ENCODE measurements at regions not wholly inside any gene's neighbourhood (a gene's known extent, or its start where the extent isn't known, plus 50 kb on each side); places are given as distances from the start of the nearest gene placed in this dataset.

DNA sequence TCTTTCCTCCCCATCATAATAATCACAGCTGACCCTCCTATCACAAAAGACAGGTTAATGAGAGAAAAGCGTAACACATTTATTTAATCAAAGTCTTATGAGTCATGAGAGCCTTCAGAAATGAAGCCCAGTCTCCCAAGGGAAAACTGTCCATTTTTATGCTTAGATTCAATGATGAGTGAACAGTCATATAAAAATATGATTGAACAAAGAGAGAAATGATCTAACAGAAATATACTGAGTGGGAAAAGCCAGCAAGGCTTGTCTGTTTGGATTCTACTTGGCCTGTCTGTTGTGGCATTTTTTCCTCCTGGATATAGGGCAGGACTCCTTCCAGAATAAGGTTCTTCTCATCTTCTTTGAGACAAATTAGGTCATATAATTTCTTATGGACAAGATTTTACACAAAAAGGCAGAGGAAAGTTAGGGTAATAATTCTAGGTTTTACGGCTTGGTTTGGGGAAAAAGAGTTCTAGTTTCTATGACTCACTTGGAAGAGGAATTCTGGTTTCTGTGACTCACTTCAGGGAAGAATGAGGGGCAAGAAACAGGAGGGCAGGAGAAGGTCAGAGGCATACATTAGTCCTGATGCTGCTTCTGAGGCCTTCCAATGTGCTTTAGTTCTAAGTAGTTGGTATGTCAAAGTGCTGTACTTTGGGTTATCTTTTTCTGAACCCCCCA, 534.2 kb downstream of the ZIC1 start:
- TF ChIP-seq EGR1 (IDR thresholded peaks at IDR 0.05) (no peak), CREB1 (IDR thresholded peaks at IDR 0.05; ENCODE audit: low read depth) (no peak), TAF1 (IDR thresholded peaks at IDR 0.05; ENCODE audit: low read depth) (no peak)
- TF ChIP-seq, protein P1, sequence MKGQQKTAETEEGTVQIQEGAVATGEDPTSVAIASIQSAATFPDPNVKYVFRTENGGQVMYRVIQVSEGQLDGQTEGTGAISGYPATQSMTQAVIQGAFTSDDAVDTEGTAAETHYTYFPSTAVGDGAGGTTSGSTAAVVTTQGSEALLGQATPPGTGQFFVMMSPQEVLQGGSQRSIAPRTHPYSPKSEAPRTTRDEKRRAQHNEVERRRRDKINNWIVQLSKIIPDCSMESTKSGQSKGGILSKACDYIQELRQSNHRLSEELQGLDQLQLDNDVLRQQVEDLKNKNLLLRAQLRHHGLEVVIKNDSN (IDR thresholded peaks at IDR 0.05) = no peak

DNA sequence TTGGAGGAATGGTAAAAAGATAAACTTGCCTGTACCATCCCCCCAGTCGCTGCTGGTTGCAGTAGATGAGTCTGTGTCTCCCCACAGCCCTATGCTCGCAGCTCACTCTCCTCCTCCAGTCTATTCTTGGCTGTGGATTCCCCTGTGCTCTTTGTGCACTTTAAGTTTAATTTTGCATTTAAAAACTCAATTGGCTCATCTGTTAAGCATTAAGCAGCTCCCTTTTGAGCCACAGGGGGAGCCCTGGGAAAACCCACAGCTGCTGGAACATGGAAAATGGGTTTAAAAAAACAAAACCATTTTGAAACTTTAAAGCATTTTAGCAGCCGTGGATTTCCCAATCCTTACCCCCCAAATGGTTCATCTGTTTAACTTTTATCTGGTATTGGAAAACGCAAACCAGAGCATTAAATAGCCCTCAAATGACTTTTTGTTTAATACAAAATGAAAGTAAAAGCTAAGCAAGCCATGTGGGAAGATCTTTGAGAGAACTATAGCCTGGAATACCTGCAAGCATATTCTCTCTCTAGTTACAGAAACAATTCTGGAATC, 536.9 kb downstream of the ZIC1 start:
- peak; percentile 16; the same call in 1 of the 2 replicates for TF ChIP-seq RAD21 (IDR thresholded peaks at IDR 0.05; ENCODE audit: low read depth)
- TF ChIP-seq CREB1 (IDR thresholded peaks at IDR 0.05; ENCODE audit: low read depth) = no peak

DNA sequence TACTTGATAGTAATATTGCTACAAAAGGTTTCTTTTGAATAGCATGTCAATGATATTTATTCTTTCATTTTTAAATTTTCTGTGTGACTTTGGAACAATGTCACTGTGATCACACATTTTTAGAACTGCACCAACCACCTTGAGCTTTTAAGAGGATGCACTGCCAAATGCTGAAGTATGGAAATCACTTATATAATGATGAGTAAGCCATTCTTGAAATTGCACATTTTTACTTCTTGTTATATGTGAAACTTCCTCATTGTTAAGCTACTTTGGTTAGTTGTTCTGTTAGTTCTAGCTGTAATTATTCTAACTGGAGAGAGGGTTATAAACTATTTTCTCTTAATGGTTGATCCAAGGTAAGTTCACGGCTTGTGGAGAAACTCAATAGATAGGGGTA, 547.5 kb downstream of the ZIC1 start:
- no peak for TF ChIP-seq TAF1 (IDR thresholded peaks at IDR 0.05; ENCODE audit: low read depth)
- no peak for TF ChIP-seq ZBTB7A (IDR thresholded peaks at IDR 0.05; ENCODE audit: low read depth)
- no peak for TF ChIP-seq YY1 (IDR thresholded peaks at IDR 0.05; ENCODE audit: low read depth)
- no peak for TF ChIP-seq FOXM1 (IDR thresholded peaks at IDR 0.05; ENCODE audit: borderline replicate concordance, low read depth)
- no peak for TF ChIP-seq NFIC (IDR thresholded peaks at IDR 0.05)
- TF ChIP-seq TEAD4 (IDR thresholded peaks at IDR 0.05) = no peak
- no peak for TF ChIP-seq CREB1 (IDR thresholded peaks at IDR 0.05; ENCODE audit: low read depth)
- TF ChIP-seq, protein P2, sequence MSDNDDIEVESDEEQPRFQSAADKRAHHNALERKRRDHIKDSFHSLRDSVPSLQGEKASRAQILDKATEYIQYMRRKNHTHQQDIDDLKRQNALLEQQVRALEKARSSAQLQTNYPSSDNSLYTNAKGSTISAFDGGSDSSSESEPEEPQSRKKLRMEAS (IDR thresholded peaks at IDR 0.05) = no peak
- TF ChIP-seq CEBPB (IDR thresholded peaks at IDR 0.05) = no peak
- TF ChIP-seq EGR1 (IDR thresholded peaks at IDR 0.05) = no peak
- TF ChIP-seq TCF12 (IDR thresholded peaks at IDR 0.05; ENCODE audit: low read depth) = no peak
- TF ChIP-seq, protein P1 (IDR thresholded peaks at IDR 0.05) = no peak
- TF ChIP-seq, protein P3, sequence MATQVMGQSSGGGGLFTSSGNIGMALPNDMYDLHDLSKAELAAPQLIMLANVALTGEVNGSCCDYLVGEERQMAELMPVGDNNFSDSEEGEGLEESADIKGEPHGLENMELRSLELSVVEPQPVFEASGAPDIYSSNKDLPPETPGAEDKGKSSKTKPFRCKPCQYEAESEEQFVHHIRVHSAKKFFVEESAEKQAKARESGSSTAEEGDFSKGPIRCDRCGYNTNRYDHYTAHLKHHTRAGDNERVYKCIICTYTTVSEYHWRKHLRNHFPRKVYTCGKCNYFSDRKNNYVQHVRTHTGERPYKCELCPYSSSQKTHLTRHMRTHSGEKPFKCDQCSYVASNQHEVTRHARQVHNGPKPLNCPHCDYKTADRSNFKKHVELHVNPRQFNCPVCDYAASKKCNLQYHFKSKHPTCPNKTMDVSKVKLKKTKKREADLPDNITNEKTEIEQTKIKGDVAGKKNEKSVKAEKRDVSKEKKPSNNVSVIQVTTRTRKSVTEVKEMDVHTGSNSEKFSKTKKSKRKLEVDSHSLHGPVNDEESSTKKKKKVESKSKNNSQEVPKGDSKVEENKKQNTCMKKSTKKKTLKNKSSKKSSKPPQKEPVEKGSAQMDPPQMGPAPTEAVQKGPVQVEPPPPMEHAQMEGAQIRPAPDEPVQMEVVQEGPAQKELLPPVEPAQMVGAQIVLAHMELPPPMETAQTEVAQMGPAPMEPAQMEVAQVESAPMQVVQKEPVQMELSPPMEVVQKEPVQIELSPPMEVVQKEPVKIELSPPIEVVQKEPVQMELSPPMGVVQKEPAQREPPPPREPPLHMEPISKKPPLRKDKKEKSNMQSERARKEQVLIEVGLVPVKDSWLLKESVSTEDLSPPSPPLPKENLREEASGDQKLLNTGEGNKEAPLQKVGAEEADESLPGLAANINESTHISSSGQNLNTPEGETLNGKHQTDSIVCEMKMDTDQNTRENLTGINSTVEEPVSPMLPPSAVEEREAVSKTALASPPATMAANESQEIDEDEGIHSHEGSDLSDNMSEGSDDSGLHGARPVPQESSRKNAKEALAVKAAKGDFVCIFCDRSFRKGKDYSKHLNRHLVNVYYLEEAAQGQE (IDR thresholded peaks at IDR 0.05; ENCODE audit: low read depth) = no peak
- no peak for TF ChIP-seq EP300 (IDR thresholded peaks at IDR 0.05; ENCODE audit: borderline replicate concordance)
- no peak for TF ChIP-seq RAD21 (IDR thresholded peaks at IDR 0.05; ENCODE audit: low read depth)

DNA sequence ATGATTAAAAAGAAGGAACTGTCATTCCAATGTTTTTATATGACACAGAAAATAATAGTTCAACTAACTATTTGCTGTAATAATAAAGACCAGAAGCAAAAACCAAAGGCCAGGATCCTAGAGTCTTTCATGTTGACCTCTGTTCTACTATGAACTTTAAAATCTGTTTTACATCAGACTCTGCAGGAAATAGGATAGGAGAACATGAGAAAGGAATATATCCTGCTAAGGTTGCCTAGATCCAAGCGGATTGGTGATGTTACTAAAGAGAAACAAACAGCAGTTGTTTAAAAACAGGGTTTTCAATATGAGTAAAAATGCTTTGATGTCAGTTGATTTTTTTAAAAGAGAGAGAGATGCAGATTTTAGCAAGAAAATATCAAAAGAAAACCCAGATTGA, 549.6 kb downstream of the ZIC1 start:
- TF ChIP-seq, protein P3 (IDR thresholded peaks at IDR 0.05; ENCODE audit: low read depth) = no peak
- TF ChIP-seq FOXM1 (IDR thresholded peaks at IDR 0.05; ENCODE audit: borderline replicate concordance, low read depth) (no peak), EGR1 (IDR thresholded peaks at IDR 0.05) (no peak), YY1 (IDR thresholded peaks at IDR 0.05; ENCODE audit: low read depth) (no peak), NFIC (IDR thresholded peaks at IDR 0.05) (no peak), TAF1 (IDR thresholded peaks at IDR 0.05; ENCODE audit: low read depth) (no peak), RAD21 (IDR thresholded peaks at IDR 0.05; ENCODE audit: low read depth) (no peak)
- TF ChIP-seq, protein P2 (IDR thresholded peaks at IDR 0.05) = no peak

DNA sequence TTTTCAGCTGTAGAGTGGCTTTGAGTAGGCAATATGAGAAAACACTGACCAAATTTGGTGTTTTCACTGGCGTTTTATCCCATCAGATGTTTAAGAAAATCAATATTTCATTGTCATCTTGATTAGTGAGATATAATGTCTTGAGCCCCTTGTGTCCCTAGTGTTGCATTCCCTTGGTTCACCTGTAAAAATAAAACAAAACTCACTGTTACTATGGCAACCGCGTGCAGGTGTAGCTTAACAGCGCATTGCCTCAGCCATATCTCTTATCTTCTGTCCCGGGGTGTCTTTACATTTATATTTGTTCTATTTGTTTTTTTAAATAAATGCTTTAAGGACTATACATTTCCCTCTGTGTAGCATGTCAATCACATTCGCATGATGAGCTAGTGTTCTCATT, 551.6 kb downstream of the ZIC1 start:
- TF ChIP-seq, protein P1 (IDR thresholded peaks at IDR 0.05) = no peak
- TF ChIP-seq, protein P3 (IDR thresholded peaks at IDR 0.05; ENCODE audit: low read depth) = no peak
- TF ChIP-seq TAF1 (IDR thresholded peaks at IDR 0.05; ENCODE audit: low read depth) (no peak), EP300 (IDR thresholded peaks at IDR 0.05; ENCODE audit: borderline replicate concordance) (no peak), YY1 (IDR thresholded peaks at IDR 0.05; ENCODE audit: low read depth) (no peak), ZBTB7A (IDR thresholded peaks at IDR 0.05; ENCODE audit: low read depth) (no peak), TCF12 (IDR thresholded peaks at IDR 0.05; ENCODE audit: low read depth) (no peak)
- TF ChIP-seq, protein P2 (IDR thresholded peaks at IDR 0.05) = no peak
